HCT116 (cell line): ENCODE measurements at regions not wholly inside any gene's neighbourhood (a gene's known extent, or its start where the extent isn't known, plus 50 kb on each side); places are given as distances from the start of the nearest gene placed in this dataset.

Source experiments
- ATAC-seq: fragments of 200-7000 bp; cut with Tn5 transposase; 2 replicates; pipeline ENCODE4 v1.9.1; 2020; ENCODE audit warnings: mild to moderate bottlenecking, moderate library complexity
- BruUV-seq: library from RNA; stranded (reverse); fragments of 400-500 nt; replicated peaks from 2 replicates; lab custom pipeline; 2021; lab: Mats Ljungman, UMichigan
- CTCF ChIA-PET: fragments of 300-600 bp; sonication (Branson Sonifier 250); formaldehyde crosslinking; loops from one replicate; lab custom pipeline; 2021; ENCODE audit warnings: antibody characterized with exemption; lab: Charles Lee
- POLR2A ChIA-PET: fragments of 300-600, 350-600 bp; sonication (Branson Sonifier 250); formaldehyde crosslinking; loops from one replicate; lab custom pipeline; 2021; ENCODE audit warnings: antibody characterized with exemption; lab: Charles Lee
- RAD21 ChIA-PET, 2 experiments: fragments of 300-600 bp; sonication (Branson Sonifier 250); formaldehyde crosslinking; loops; one replicate each; lab custom pipeline; 2023; ENCODE audit warnings: low total read pairs in 2 of 2; ENCODE audit not compliant: uncharacterized antibody in 2 of 2, unreplicated experiment in 2 of 2, low non-redundant PET in 1 of 2; lab: Charles Lee
- DNase-seq: peaks from one replicate; pipeline ENCODE4 v3.0.0-alpha.2; 2010; ENCODE audit warnings: low read depth, low spot score
- H2AFZ ChIP-seq: fragments of 200-600 bp; shearing (Covaris generic), sonication (generic); 2 replicates; pipeline ENCODE4 v1.6.1; 2017; ENCODE audit warnings: low read depth, mixed run types, mixed read lengths, antibody characterized with exemption, low read length; ENCODE audit not compliant: poor library complexity, severe bottlenecking
- H3K27ac ChIP-seq: 2 replicates; pipeline ENCODE4 v1.5.1; 2012; ENCODE audit warnings: low read depth, low read length
- H3K27me3 ChIP-seq: fragments of 200-600 bp; sonication (generic); 2 replicates; pipeline ENCODE4 v1.6.1; 2016; ENCODE audit warnings: mixed run types, low read length, mixed read lengths; ENCODE audit not compliant: insufficient read depth
- H3K36me3 ChIP-seq, 2 experiments: fragments of 200-500 bp in 1 of 2; fragments of 200-600 bp in 1 of 2; sonication (Bioruptor generic) in 1 of 2; sonication (generic) in 1 of 2; 2 replicates each; pipeline versions ENCODE4 v1.5.1 to v1.6.1; 2014 to 2016; ENCODE audit warnings: low read length in 2 of 2, inconsistent platforms in 1 of 2, mixed read lengths in 1 of 2, mixed run types in 1 of 2; ENCODE audit not compliant: insufficient read depth in 2 of 2, control insufficient read depth in 1 of 2
- H3K4me1 ChIP-seq, 2 experiments: fragments of 200-600 bp in 1 of 2; sonication (generic) in 1 of 2; 2 replicates each; pipeline versions ENCODE4 v1.5.1 to v1.6.1; 2012 to 2017; ENCODE audit warnings: low read length in 2 of 2, inconsistent platforms in 1 of 2, mild to moderate bottlenecking in 1 of 2, mixed read lengths in 1 of 2, mixed run types in 1 of 2, moderate library complexity in 1 of 2; ENCODE audit not compliant: insufficient read depth in 2 of 2, control insufficient read depth in 1 of 2
- H3K4me2 ChIP-seq: fragments of 200-600 bp; sonication (generic); 2 replicates; pipeline ENCODE4 v1.6.1; 2017; ENCODE audit warnings: mixed run types, low read length, mixed read lengths
- H3K4me3 ChIP-seq, 2 experiments: fragments of 200-600 bp in 1 of 2; sonication (generic) in 1 of 2; replicated peaks in 1 of 2; 2 replicates each; pipeline ENCODE4 v1.5.1; 2011 to 2016; ENCODE audit warnings: low read length in 2 of 2, control low read depth in 1 of 2, low read depth in 1 of 2, mild to moderate bottlenecking in 1 of 2, mixed read lengths in 1 of 2, mixed run types in 1 of 2
- H3K79me2 ChIP-seq: fragments of 200-600 bp; sonication (generic); 2 replicates; pipeline ENCODE4 v1.6.1; 2017; ENCODE audit warnings: mild to moderate bottlenecking, mixed run types, low read length, moderate library complexity, mixed read lengths; ENCODE audit not compliant: insufficient read depth
- H3K9ac ChIP-seq: fragments of 200-600 bp; sonication (generic); 2 replicates; pipeline ENCODE4 v1.6.1; 2016; ENCODE audit warnings: low read length, mixed read lengths
- H3K9me2 ChIP-seq: fragments of 200-600 bp; sonication (generic), shearing (Covaris generic); 2 replicates; pipeline ENCODE4 v1.6.1; 2017; ENCODE audit warnings: mixed run types, mild to moderate bottlenecking, moderate library complexity; ENCODE audit not compliant: insufficient read depth
- H3K9me3 ChIP-seq, 2 experiments: fragments of 200-500 bp in 1 of 2; fragments of 200-600 bp in 1 of 2; sonication (Bioruptor generic) in 1 of 2; sonication (generic) in 1 of 2; 2 replicates each; pipeline ENCODE4 v1.6.1; 2014 to 2017; ENCODE audit warnings: low read length in 2 of 2, mixed read lengths in 2 of 2, inconsistent platforms in 1 of 2, low read depth in 1 of 2, mild to moderate bottlenecking in 1 of 2, mixed run types in 1 of 2, moderate library complexity in 1 of 2; ENCODE audit not compliant: control insufficient read depth in 1 of 2, insufficient read depth in 1 of 2
- H4K20me1 ChIP-seq: fragments of 200-600 bp; sonication (generic), shearing (Covaris generic); 2 replicates; pipeline ENCODE4 v1.6.1; 2017; ENCODE audit warnings: mixed run types, mild to moderate bottlenecking, moderate library complexity; ENCODE audit not compliant: insufficient read depth
- EGR1 ChIP-seq: IDR thresholded peaks from 2 replicates; pipeline ENCODE4 v1.6.1; 2012; ENCODE audit warnings: low read depth
- EZH2 ChIP-seq: fragments of 200-600 bp; sonication (generic); IDR thresholded peaks from 2 replicates; pipeline ENCODE4 v1.6.1; 2017; ENCODE audit warnings: antibody characterized with exemption, mixed run types
- JUND ChIP-seq: IDR thresholded peaks from 2 replicates; pipeline ENCODE4 v1.6.1; 2012
- POLR2AphosphoS5 ChIP-seq: IDR thresholded peaks from 2 replicates; pipeline ENCODE4 v1.6.1; 2011; ENCODE audit warnings: mild to moderate bottlenecking, low read depth, low read length, moderate library complexity
- SIN3A ChIP-seq: IDR thresholded peaks from 2 replicates; pipeline ENCODE4 v1.6.1; 2012; ENCODE audit warnings: low read depth
- SP1 ChIP-seq: IDR thresholded peaks from 2 replicates; pipeline ENCODE4 v1.6.1; 2012; ENCODE audit warnings: low read depth
- SRF ChIP-seq: IDR thresholded peaks from 2 replicates; pipeline ENCODE4 v1.6.1; 2012; ENCODE audit warnings: low read depth
- TCF7L2 ChIP-seq: IDR thresholded peaks from 2 replicates; pipeline ENCODE4 v1.7.0; 2011; ENCODE audit warnings: borderline replicate concordance, inconsistent platforms; ENCODE audit not compliant: insufficient read depth, insufficient read length; ENCODE audit errors: extremely low read depth
- YY1 ChIP-seq: IDR thresholded peaks from 2 replicates; pipeline ENCODE4 v1.6.1; 2011; ENCODE audit warnings: low read length, low read depth, moderate library complexity, mild to moderate bottlenecking; ENCODE audit not compliant: insufficient replicate concordance; ENCODE audit errors: extremely low read depth
- ZFX ChIP-seq: fragments of 450-650 bp; IDR thresholded peaks from 2 replicates; pipeline ENCODE4 v1.6.1; 2017
- ZNF274 ChIP-seq: fragments of 200-500 bp; sonication (Bioruptor generic); IDR thresholded peaks from 2 replicates; pipeline ENCODE4 v1.6.1; 2014; ENCODE audit warnings: mild to moderate bottlenecking, low read depth, low read length, inconsistent platforms
- intact Hi-C: fragments of 100-400 bp; cut with micrococcal nuclease; formaldehyde crosslinking; loops from 2 replicates; pipeline ENCODE4 v1.10.0; 2022
- TF ChIP-seq, protein P1 (sequence below), 3 experiments: fragments of 200-600 bp in 1 of 3; sonication (generic) in 1 of 3; IDR thresholded peaks in 2 of 3; conservative IDR thresholded peaks in 1 of 3; 2 replicates each; pipeline ENCODE4 v1.5.1; 2012 to 2017; ENCODE audit warnings: low read depth in 2 of 3, low read length in 2 of 3, antibody characterized with exemption in 1 of 3, borderline replicate concordance in 1 of 3, control low read depth in 1 of 3, mild to moderate bottlenecking in 1 of 3, mixed read lengths in 1 of 3, mixed run types in 1 of 3, moderate library complexity in 1 of 3; ENCODE audit not compliant: insufficient read depth in 1 of 3
- TF ChIP-seq, protein P2 (sequence below): IDR thresholded peaks from 2 replicates; pipeline ENCODE4 v1.6.1; 2012
- TF ChIP-seq, protein P3 (sequence below): IDR thresholded peaks from 2 replicates; pipeline ENCODE4 v1.6.1; 2011; ENCODE audit warnings: mild to moderate bottlenecking, low read length, moderate library complexity; ENCODE audit not compliant: insufficient replicate concordance; ENCODE audit errors: extremely low read depth
- TF ChIP-seq, protein P4 (sequence below): IDR thresholded peaks from 2 replicates; pipeline ENCODE4 v1.6.1; 2012
- TF ChIP-seq, protein P5 (sequence below): IDR thresholded peaks from 2 replicates; pipeline ENCODE4 v1.6.1; 2012; ENCODE audit warnings: low read depth

DNA sequence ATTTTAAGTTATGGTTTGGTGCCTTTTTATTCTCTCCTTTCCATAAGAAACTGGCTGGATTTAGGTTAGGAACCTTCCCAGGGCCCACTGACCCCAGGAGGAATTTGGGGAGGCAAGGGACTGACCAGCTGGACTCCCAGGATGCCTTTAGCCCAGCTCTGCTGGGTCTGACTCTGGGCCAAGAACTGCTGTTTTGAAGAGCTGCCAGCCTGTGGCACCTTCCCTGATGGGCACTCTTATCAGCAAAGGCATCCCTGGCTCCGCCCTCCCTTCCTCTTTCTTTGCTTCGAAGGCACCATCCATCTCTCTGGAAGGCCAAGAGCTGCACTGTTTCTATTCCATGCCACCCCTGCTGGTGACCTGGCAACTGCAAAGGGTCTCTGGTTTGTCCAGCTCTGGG is 174.7 kb downstream of the POU4F1 start:
- ChIA-PET POLR2A (no interaction called here), CTCF (no interaction called here), RAD21 (no interaction called here)
- Histone ChIP-seq H3K4me2 (no peak overlapping the region), H3K36me3 (no peaks in the 10 kb centered on the region), H4K20me1 (no peaks in the 10 kb centered on the region), H3K79me2 (no peaks in the 10 kb centered on the region), H3K9me2 (no peaks in the 10 kb centered on the region), H2AFZ (no peak overlapping the region), H3K27ac (no peak overlapping the region), H3K9me3 (no peaks in the 10 kb centered on the region), H3K4me1 (no peaks in the 10 kb centered on the region), H3K9ac (no peak overlapping the region), H3K27me3 (no peaks in the 10 kb centered on the region; the same call in 1 of the 2 replicates), H3K4me3 (no peak overlapping the region)
- ATAC-seq = no peak
- no peak for DNase-seq
- no TSS peak for BruUV-seq
- no peak for TF ChIP-seq TCF7L2
- TF ChIP-seq, protein P1, sequence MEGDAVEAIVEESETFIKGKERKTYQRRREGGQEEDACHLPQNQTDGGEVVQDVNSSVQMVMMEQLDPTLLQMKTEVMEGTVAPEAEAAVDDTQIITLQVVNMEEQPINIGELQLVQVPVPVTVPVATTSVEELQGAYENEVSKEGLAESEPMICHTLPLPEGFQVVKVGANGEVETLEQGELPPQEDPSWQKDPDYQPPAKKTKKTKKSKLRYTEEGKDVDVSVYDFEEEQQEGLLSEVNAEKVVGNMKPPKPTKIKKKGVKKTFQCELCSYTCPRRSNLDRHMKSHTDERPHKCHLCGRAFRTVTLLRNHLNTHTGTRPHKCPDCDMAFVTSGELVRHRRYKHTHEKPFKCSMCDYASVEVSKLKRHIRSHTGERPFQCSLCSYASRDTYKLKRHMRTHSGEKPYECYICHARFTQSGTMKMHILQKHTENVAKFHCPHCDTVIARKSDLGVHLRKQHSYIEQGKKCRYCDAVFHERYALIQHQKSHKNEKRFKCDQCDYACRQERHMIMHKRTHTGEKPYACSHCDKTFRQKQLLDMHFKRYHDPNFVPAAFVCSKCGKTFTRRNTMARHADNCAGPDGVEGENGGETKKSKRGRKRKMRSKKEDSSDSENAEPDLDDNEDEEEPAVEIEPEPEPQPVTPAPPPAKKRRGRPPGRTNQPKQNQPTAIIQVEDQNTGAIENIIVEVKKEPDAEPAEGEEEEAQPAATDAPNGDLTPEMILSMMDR (IDR thresholded peaks at IDR 0.05 in 2 of 3, conservative IDR thresholded peaks at IDR 0.05 in 1 of 3; ENCODE audit: borderline replicate concordance in 1 of 3, insufficient read depth in 1 of 3, low read depth in 2 of 3, low read length in 2 of 3) = no peak
- TF ChIP-seq, protein P2, sequence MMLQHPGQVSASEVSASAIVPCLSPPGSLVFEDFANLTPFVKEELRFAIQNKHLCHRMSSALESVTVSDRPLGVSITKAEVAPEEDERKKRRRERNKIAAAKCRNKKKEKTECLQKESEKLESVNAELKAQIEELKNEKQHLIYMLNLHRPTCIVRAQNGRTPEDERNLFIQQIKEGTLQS = no peak
- no peak for TF ChIP-seq POLR2AphosphoS5
- TF ChIP-seq, protein P3, sequence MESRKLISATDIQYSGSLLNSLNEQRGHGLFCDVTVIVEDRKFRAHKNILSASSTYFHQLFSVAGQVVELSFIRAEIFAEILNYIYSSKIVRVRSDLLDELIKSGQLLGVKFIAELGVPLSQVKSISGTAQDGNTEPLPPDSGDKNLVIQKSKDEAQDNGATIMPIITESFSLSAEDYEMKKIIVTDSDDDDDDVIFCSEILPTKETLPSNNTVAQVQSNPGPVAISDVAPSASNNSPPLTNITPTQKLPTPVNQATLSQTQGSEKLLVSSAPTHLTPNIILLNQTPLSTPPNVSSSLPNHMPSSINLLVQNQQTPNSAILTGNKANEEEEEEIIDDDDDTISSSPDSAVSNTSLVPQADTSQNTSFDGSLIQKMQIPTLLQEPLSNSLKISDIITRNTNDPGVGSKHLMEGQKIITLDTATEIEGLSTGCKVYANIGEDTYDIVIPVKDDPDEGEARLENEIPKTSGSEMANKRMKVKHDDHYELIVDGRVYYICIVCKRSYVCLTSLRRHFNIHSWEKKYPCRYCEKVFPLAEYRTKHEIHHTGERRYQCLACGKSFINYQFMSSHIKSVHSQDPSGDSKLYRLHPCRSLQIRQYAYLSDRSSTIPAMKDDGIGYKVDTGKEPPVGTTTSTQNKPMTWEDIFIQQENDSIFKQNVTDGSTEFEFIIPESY = no peak
- no peak for TF ChIP-seq SIN3A
- TF ChIP-seq, protein P4, sequence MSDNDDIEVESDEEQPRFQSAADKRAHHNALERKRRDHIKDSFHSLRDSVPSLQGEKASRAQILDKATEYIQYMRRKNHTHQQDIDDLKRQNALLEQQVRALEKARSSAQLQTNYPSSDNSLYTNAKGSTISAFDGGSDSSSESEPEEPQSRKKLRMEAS = no peak
- TF ChIP-seq, protein P5, sequence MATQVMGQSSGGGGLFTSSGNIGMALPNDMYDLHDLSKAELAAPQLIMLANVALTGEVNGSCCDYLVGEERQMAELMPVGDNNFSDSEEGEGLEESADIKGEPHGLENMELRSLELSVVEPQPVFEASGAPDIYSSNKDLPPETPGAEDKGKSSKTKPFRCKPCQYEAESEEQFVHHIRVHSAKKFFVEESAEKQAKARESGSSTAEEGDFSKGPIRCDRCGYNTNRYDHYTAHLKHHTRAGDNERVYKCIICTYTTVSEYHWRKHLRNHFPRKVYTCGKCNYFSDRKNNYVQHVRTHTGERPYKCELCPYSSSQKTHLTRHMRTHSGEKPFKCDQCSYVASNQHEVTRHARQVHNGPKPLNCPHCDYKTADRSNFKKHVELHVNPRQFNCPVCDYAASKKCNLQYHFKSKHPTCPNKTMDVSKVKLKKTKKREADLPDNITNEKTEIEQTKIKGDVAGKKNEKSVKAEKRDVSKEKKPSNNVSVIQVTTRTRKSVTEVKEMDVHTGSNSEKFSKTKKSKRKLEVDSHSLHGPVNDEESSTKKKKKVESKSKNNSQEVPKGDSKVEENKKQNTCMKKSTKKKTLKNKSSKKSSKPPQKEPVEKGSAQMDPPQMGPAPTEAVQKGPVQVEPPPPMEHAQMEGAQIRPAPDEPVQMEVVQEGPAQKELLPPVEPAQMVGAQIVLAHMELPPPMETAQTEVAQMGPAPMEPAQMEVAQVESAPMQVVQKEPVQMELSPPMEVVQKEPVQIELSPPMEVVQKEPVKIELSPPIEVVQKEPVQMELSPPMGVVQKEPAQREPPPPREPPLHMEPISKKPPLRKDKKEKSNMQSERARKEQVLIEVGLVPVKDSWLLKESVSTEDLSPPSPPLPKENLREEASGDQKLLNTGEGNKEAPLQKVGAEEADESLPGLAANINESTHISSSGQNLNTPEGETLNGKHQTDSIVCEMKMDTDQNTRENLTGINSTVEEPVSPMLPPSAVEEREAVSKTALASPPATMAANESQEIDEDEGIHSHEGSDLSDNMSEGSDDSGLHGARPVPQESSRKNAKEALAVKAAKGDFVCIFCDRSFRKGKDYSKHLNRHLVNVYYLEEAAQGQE = no peak
- TF ChIP-seq EZH2 = no peak
- TF ChIP-seq ZFX = no peak
- TF ChIP-seq SP1 = no peak
- TF ChIP-seq SRF = no peak
- TF ChIP-seq ZNF274 = no peak
- no peak for TF ChIP-seq YY1
- TF ChIP-seq JUND = no peak
- TF ChIP-seq EGR1 = no peak
- intact Hi-C loops = no loop called here
